RKO (cell line): ENCODE measurements at regions not wholly inside any gene's neighbourhood (a gene's known extent, or its start where the extent isn't known, plus 50 kb on each side); places are given as distances from the start of the nearest gene placed in this dataset.
"Not testable (repeated sequence)": the region's sequence is repeated elsewhere in the genome, so short reads cannot be mapped to it uniquely, and the experiment has no call there.

Source experiments
- DNase-seq: peaks from one replicate; pipeline ENCODE4 v3.0.0-alpha.2; 2016; ENCODE audit warnings: low spot score

GRCh38 chr14:83828406-83828805 is 1701.5 kb upstream of the FLRT2 start:
- no peak for DNase-seq

- DNase-seq, result no peak
Observed at GRCh38 chr14:83830316-83830715, 1699.6 kb upstream of the FLRT2 start.

GRCh38 chr14:83838226-83838625 is 1691.7 kb upstream of the FLRT2 start:
- DNase-seq, result no peak

- no peak for DNase-seq
Observed at GRCh38 chr14:83842547-83842946, 1687.4 kb upstream of the FLRT2 start.

- no peak for DNase-seq
Observed at GRCh38 chr14:83847102-83847501, 1682.8 kb upstream of the FLRT2 start.

- DNase-seq, result no peak
Observed at GRCh38 chr14:83850092-83850491, 1679.9 kb upstream of the FLRT2 start.

GRCh38 chr14:83856334-83856733 is 1673.6 kb upstream of the FLRT2 start:
- DNase-seq, result no peak

- no peak for DNase-seq
Observed at GRCh38 chr14:83860631-83861155, 1669.3 kb upstream of the FLRT2 start.

GRCh38 chr14:83863042-83863774 is 1666.7 kb upstream of the FLRT2 start:
- no peak for DNase-seq

- no peak for DNase-seq
Observed at GRCh38 chr14:83864106-83864505, 1665.8 kb upstream of the FLRT2 start.

GRCh38 chr14:83867566-83868225 is 1662.2 kb upstream of the FLRT2 start:
- no peak for DNase-seq

GRCh38 chr14:83870546-83871270 is 1659.2 kb upstream of the FLRT2 start:
- no peak for DNase-seq

- DNase-seq, result no peak
Observed at GRCh38 chr14:83873669-83874068, 1656.3 kb upstream of the FLRT2 start.

GRCh38 chr14:83874662-83875061 is 1655.3 kb upstream of the FLRT2 start:
- no peak for DNase-seq

- DNase-seq, result no peak
Observed at GRCh38 chr14:83883732-83884131, 1646.2 kb upstream of the FLRT2 start.

GRCh38 chr14:83885837-83886293 is 1644.1 kb upstream of the FLRT2 start:
- DNase-seq, result no peak

GRCh38 chr14:83887866-83888265 is 1642.1 kb upstream of the FLRT2 start:
- no peak for DNase-seq

GRCh38 chr14:83893447-83893846 is 1636.5 kb upstream of the FLRT2 start:
- no peak for DNase-seq

- no peak for DNase-seq
Observed at GRCh38 chr14:83894568-83894967, 1635.4 kb upstream of the FLRT2 start.

- DNase-seq, result not testable (repeated sequence)
Observed at GRCh38 chr14:83898558-83898957, 1631.4 kb upstream of the FLRT2 start.

- no peak for DNase-seq
Observed at GRCh38 chr14:83899706-83900105, 1630.2 kb upstream of the FLRT2 start.

- no peak for DNase-seq
Observed at GRCh38 chr14:83905157-83905556, 1624.8 kb upstream of the FLRT2 start.

GRCh38 chr14:83908419-83908818 is 1621.5 kb upstream of the FLRT2 start:
- no peak for DNase-seq
